T-cell (primary cell): ENCODE measurements at regions not wholly inside any gene's neighbourhood (a gene's known extent, or its start where the extent isn't known, plus 50 kb on each side); places are given as distances from the start of the nearest gene placed in this dataset.
"Not testable (repeated sequence)": the region's sequence is repeated elsewhere in the genome, so short reads cannot be mapped to it uniquely, and the experiment has no call there.

Experiments
- ATAC-seq, 4 experiments: fragments of 200-7000 bp in 3 of 4; fragments of 150-1000 bp in 1 of 4; cut with Tn5 transposase; replicated peaks in 1 of 4; 1 replicate in 3 of 4; 2 replicates in 1 of 4; pipeline ENCODE4 v1.10.0; 2021; ENCODE audit warnings: moderate library complexity in 3 of 4, mild to moderate bottlenecking in 2 of 4, moderate number of reproducible peaks in 1 of 4
- CTCF ChIA-PET, 2 donors: fragments of 300-600 bp; sonication (Branson Sonifier 250); formaldehyde crosslinking; loops; one replicate each; lab custom pipeline; 2022; ENCODE audit warnings: antibody characterized with exemption in 2 of 2; lab: Charles Lee
- POLR2A ChIA-PET, 2 donors: fragments of 300-600 bp; sonication (Branson Sonifier 250); formaldehyde crosslinking; loops; one replicate each; lab custom pipeline; 2022; ENCODE audit warnings: antibody characterized with exemption in 2 of 2; lab: Charles Lee
- DNase-seq, 35 experiments: peaks; one replicate each; pipeline versions ENCODE4 v3.0.0 to v3.0.0-alpha.2; 2013 to 2023
- H3K27ac ChIP-seq: one replicate; pipeline ENCODE4 v1.5.1; 2013; ENCODE audit warnings: low read length
- H3K27me3 ChIP-seq, 2 experiments: replicated peaks in 1 of 2; 1 replicate in 1 of 2; 2 replicates in 1 of 2; pipeline versions ENCODE4 v1.6.1 to v1.7.0; 2013; ENCODE audit warnings: low read length in 1 of 2, mixed read lengths in 1 of 2; ENCODE audit not compliant: control insufficient read depth in 2 of 2, insufficient read depth in 2 of 2; ENCODE audit errors: extremely low read depth in 1 of 2
- H3K36me3 ChIP-seq, 2 donors: 1 replicate in 1 of 2; 2 replicates in 1 of 2; pipeline versions ENCODE4 v1.6.1 to v1.7.0; 2013; ENCODE audit warnings: low read length in 1 of 2; ENCODE audit not compliant: control insufficient read depth in 2 of 2, insufficient read depth in 1 of 2; ENCODE audit errors: extremely low read depth in 1 of 2
- H3K4me1 ChIP-seq, 2 experiments: 1 replicate in 1 of 2; 2 replicates in 1 of 2; pipeline versions ENCODE4 v1.6.1 to v1.7.0; 2013; ENCODE audit warnings: low read length in 2 of 2, mixed read lengths in 1 of 2; ENCODE audit not compliant: insufficient read depth in 2 of 2, control insufficient read depth in 1 of 2; ENCODE audit errors: extremely low read depth in 1 of 2
- H3K4me3 ChIP-seq, 2 donors: 1 replicate in 1 of 2; 2 replicates in 1 of 2; pipeline versions ENCODE4 v1.5.1 to v1.7.0; 2013; ENCODE audit warnings: mild to moderate bottlenecking in 2 of 2, low read length in 1 of 2, moderate library complexity in 1 of 2; ENCODE audit not compliant: control insufficient read depth in 1 of 2; ENCODE audit errors: extremely low read depth in 1 of 2
- H3K9me3 ChIP-seq: 2 replicates; pipeline ENCODE4 v1.7.0; 2013
- H3K27ac Mint-ChIP-seq, 2 donors: one replicate each; pipeline ENCODE4 v1.8.0; 2020 to 2021; ENCODE audit warnings: mild to moderate bottlenecking in 2 of 2, mixed read lengths in 2 of 2
- H3K27me3 Mint-ChIP-seq, 2 donors: one replicate each; pipeline ENCODE4 v1.8.0; 2021 to 2022; ENCODE audit warnings: mixed read lengths in 2 of 2
- H3K36me3 Mint-ChIP-seq: one replicate; pipeline ENCODE4 v1.8.0; 2021; ENCODE audit warnings: mixed read lengths
- H3K4me1 Mint-ChIP-seq, 3 donors: one replicate each; pipeline ENCODE4 v1.8.0; 2020 to 2022; ENCODE audit warnings: mixed read lengths in 3 of 3, mild to moderate bottlenecking in 1 of 3
- H3K4me3 Mint-ChIP-seq, 3 donors: one replicate each; pipeline ENCODE4 v1.8.0; 2020 to 2022; ENCODE audit warnings: mild to moderate bottlenecking in 3 of 3, mixed read lengths in 3 of 3, moderate library complexity in 3 of 3
- H3K9me3 Mint-ChIP-seq, 3 donors: one replicate each; pipeline ENCODE4 v1.8.0; 2020 to 2022; ENCODE audit warnings: mixed read lengths in 3 of 3
- WGBS: methylation state at CpG from one replicate; pipeline ENCODE4 v1.1.5; 2013; ENCODE audit warnings: missing lambda C conversion rate; ENCODE audit not compliant: insufficient coverage; 5-methylcytosine and 5-hydroxymethylcytosine counted together

DNA sequence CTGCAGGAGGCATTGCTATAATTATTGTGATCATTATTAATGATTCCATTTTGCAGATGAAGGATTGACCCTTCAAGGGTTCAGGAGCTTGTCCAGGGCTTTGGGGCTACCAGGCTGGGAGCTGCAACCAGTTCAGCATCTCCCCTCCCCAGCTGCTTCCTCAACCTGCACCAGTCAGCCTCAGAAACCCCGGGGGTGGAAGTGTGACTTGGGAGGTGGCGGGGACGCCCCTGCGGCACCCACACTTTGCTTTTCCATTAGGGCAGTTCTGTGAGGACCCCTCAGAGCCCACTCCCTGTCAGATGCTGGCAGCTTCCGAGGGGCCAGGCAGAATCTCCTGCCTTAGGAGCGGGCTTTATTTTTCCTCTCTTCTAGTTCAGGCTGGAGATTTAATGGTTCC lies 85.6 kb downstream of the OLFM1 start:
- no peaks in the 10 kb centered on the region for H3K9me3 Mint-ChIP-seq
- no peak overlapping the region for H3K4me3 ChIP-seq
- no peak overlapping the region for H3K27ac Mint-ChIP-seq
- H3K27me3 Mint-ChIP-seq: peaks cover 3 to 4% of the 10 kb centered on the region in 2 donors
- no peak overlapping the region for H3K4me3 Mint-ChIP-seq
- no peak for ATAC-seq
- DNase-seq: no peak
- no peak overlapping the region for H3K27ac ChIP-seq
- ChIA-PET CTCF (no interaction called here), POLR2A (no interaction called here)
- H3K4me1 Mint-ChIP-seq: no peaks in the 10 kb centered on the region
- no peaks in the 10 kb centered on the region for H3K36me3 Mint-ChIP-seq
- H3K4me1 ChIP-seq: no peaks in the 10 kb centered on the region
- H3K27me3 ChIP-seq: peaks cover 0 to 17% of the 10 kb centered on the region in 2 experiments
- no peaks in the 10 kb centered on the region for H3K36me3 ChIP-seq
- 83% methylated on average over 4 of the region's 6 CpGs for WGBS
- no peaks in the 10 kb centered on the region for H3K9me3 ChIP-seq

DNA sequence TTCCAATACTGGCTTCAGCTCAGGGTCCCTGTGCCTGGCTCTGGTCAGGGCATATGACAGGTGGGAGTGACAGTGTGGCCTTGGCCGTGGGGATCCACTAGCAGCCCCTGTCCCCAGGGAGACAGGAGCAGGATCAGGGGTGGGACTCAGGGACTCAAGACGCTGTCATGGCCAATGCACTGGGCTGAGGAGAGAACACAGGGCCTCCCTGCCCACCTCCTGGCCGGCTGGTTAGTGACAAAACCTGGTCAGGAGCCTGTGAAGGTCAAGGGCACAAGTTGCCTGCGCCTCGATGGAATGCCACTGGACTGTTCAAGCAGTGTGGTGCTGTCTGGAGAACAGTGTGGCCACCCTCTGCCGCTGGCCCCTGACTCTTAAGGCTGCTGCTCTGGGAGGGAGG lies 86.8 kb downstream of the OLFM1 start:
- Histone ChIP-seq H3K27ac (no peak overlapping the region), H3K36me3 (no peaks in the 10 kb centered on the region), H3K27me3 (peaks cover 0 to 17% of the 10 kb centered on the region in 2 experiments), H3K4me3 (no peak overlapping the region), H3K9me3 (no peaks in the 10 kb centered on the region), H3K4me1 (no peaks in the 10 kb centered on the region)
- Mint-ChIP-seq H3K36me3 (no peaks in the 10 kb centered on the region), H3K4me1 (no peaks in the 10 kb centered on the region), H3K27ac (no peak overlapping the region), H3K4me3 (no peak overlapping the region), H3K9me3 (no peaks in the 10 kb centered on the region), H3K27me3 (peaks cover 3 to 4% of the 10 kb centered on the region in 2 donors)
- ATAC-seq (no peak), DNase-seq (no peak)
- CTCF ChIA-PET: no interaction called here
- POLR2A ChIA-PET: no interaction called here
- 66% methylated on average over 5 of the region's 6 CpGs for WGBS

DNA sequence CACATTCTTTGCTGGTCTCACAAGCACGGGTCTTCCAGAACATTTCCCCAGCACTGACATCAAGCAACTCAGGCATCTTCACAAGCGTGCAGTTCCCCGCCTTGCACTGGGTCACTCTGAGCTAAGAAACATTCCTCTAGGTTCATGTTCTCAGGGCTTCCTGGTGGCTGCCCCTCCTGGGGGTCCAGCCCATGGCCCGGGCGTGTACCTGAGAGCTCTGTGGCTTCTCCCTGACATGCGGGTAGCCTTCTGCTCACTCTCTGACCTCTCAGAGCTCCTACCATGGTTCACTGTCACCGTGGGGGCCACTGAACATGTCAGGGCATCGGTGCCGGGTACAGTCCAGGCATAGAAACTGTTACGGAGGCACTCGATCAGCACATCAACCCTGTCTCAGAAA lies 87.5 kb downstream of the OLFM1 start:
- Histone ChIP-seq H3K4me3 (no peak overlapping the region), H3K9me3 (no peaks in the 10 kb centered on the region), H3K27ac (no peak overlapping the region), H3K27me3 (peaks cover 0 to 17% of the 10 kb centered on the region in 2 experiments), H3K36me3 (no peaks in the 10 kb centered on the region), H3K4me1 (no peaks in the 10 kb centered on the region)
- Mint-ChIP-seq H3K27ac (no peak overlapping the region), H3K36me3 (no peaks in the 10 kb centered on the region), H3K4me3 (no peak overlapping the region), H3K9me3 (no peaks in the 10 kb centered on the region), H3K27me3 (peaks cover 3 to 4% of the 10 kb centered on the region in 2 donors), H3K4me1 (no peaks in the 10 kb centered on the region)
- ChIA-PET CTCF (no interaction called here), POLR2A (no interaction called here)
- no peak for DNase-seq
- ATAC-seq: no peak
- WGBS: 77% methylated on average over 11 of the region's 11 CpGs

- H3K27me3 Mint-ChIP-seq: peaks cover 3 to 4% of the 10 kb centered on the region in 2 donors
These were observed 88.8 kb downstream of the OLFM1 start for GRCh38 chr9:135176284-135176683.

DNA sequence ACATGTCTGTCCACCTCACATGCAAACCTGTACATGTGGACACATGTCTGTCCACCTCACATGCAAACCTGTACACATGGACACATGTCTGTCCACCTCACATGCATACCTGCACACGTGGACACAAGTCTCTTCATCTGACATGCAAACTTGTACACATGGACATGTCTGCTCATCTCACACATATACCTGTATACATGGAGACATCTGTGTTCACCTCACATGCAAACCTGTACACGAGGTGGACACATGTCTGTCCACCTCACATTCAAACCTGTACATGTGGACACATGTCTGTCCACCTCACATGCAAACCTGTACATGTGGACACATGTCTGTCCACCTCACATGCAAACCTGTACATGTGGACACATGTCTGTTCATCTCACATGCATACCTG lies 90.1 kb downstream of the OLFM1 start:
- H3K9me3 Mint-ChIP-seq, H3K9me3 ChIP-seq, H3K4me1 ChIP-seq, POLR2A ChIA-PET, H3K36me3 Mint-ChIP-seq, H3K27me3 Mint-ChIP-seq, H3K27ac Mint-ChIP-seq, H3K4me1 Mint-ChIP-seq, ATAC-seq, H3K4me3 ChIP-seq, H3K27ac ChIP-seq, H3K36me3 ChIP-seq, CTCF ChIA-PET, DNase-seq, H3K4me3 Mint-ChIP-seq: not testable (repeated sequence)
- 30% methylated on average over 2 of the region's 2 CpGs for WGBS
- H3K27me3 ChIP-seq: peaks cover 0 to 17% of the 10 kb centered on the region in 2 experiments

More at GRCh38 chr9:135176284-135176683, 88.8 kb downstream of the OLFM1 start:
- WGBS: 75% methylated on average over 20 of the region's 20 CpGs
- H3K4me3 Mint-ChIP-seq: no peak overlapping the region
- Histone ChIP-seq H3K27ac (no peak overlapping the region), H3K4me3 (no peak overlapping the region), H3K36me3 (no peaks in the 10 kb centered on the region), H3K9me3 (no peaks in the 10 kb centered on the region), H3K27me3 (peaks cover 0 to 17% of the 10 kb centered on the region in 2 experiments), H3K4me1 (no peaks in the 10 kb centered on the region)
- H3K9me3 Mint-ChIP-seq: no peaks in the 10 kb centered on the region
- no peak overlapping the region for H3K27ac Mint-ChIP-seq
- no peaks in the 10 kb centered on the region for H3K36me3 Mint-ChIP-seq
- ATAC-seq (no peak), DNase-seq (no peak)
- no peaks in the 10 kb centered on the region for H3K4me1 Mint-ChIP-seq
- CTCF ChIA-PET: no interaction called here
- POLR2A ChIA-PET: no interaction called here

DNA sequence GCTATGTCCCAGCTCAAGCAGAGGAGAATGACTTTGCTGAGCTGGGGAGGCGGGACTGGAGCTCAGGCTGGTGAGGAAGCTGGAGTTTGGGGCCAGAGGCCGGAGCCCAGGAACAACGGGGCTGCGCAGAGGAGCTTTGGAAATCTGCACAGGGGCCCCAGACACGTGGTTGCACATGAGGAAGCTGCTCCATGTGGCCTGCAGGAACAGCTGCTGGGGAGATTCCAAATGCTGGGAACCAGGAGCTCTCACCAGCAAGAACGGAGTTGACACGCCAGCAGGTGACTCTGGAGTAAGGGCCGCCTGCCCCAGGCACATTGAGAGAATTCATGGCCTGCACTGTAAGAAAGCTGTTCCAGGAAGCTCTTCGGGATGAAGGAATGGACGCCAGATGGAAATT lies 91.0 kb downstream of the OLFM1 start:
- no peak overlapping the region for H3K4me3 Mint-ChIP-seq
- Histone ChIP-seq H3K27ac (no peak overlapping the region), H3K9me3 (no peaks in the 10 kb centered on the region), H3K27me3 (peaks cover 0 to 17% of the 10 kb centered on the region in 2 experiments), H3K36me3 (no peaks in the 10 kb centered on the region), H3K4me1 (no peaks in the 10 kb centered on the region), H3K4me3 (no peak overlapping the region)
- DNase-seq: no peak
- no peak for ATAC-seq
- ChIA-PET POLR2A (no interaction called here), CTCF (no interaction called here)
- no peak overlapping the region for H3K27ac Mint-ChIP-seq
- H3K27me3 Mint-ChIP-seq: peaks cover 3 to 4% of the 10 kb centered on the region in 2 donors
- H3K36me3 Mint-ChIP-seq: no peaks in the 10 kb centered on the region
- WGBS: 70% methylated on average over 10 of the region's 10 CpGs
- no peaks in the 10 kb centered on the region for H3K4me1 Mint-ChIP-seq
- no peaks in the 10 kb centered on the region for H3K9me3 Mint-ChIP-seq

DNA sequence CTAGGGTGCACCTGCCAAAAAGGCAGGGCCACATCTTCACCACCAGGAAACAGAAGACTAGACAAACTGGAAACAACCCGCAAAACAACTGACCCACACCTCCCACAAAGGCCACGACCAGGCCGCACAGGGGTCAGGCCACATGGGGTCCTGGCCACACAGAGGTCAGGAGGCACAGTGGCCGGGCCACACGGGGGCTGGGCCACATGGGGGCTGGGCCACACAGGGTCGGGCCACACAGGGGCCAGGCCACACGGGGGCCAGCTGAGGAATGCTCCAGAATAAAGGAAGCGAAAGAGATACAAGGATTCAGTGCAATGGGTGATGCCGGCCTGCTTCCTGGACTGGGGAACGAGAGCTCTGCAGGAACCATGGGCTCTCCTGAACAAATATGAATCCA lies 91.6 kb downstream of the OLFM1 start:
- H3K27me3 Mint-ChIP-seq: peaks cover 3 to 4% of the 10 kb centered on the region in 2 donors
- POLR2A ChIA-PET: no interaction called here
- CTCF ChIA-PET: no interaction called here

More for the DNA sequence above, 91.6 kb downstream of the OLFM1 start:
- H3K9me3 Mint-ChIP-seq: no peaks in the 10 kb centered on the region
- H3K36me3 ChIP-seq: no peaks in the 10 kb centered on the region
- 69% methylated on average over 10 of the region's 10 CpGs for WGBS
- DNase-seq: no peak
- H3K27ac Mint-ChIP-seq: no peak overlapping the region
- no peak overlapping the region for H3K4me3 ChIP-seq
- H3K4me3 Mint-ChIP-seq: no peak overlapping the region
- no peaks in the 10 kb centered on the region for H3K36me3 Mint-ChIP-seq
- no peak overlapping the region for H3K27ac ChIP-seq
- no peaks in the 10 kb centered on the region for H3K9me3 ChIP-seq
- no peaks in the 10 kb centered on the region for H3K4me1 ChIP-seq
- no peaks in the 10 kb centered on the region for H3K4me1 Mint-ChIP-seq
- ATAC-seq: no peak
- H3K27me3 ChIP-seq: peaks cover 0 to 17% of the 10 kb centered on the region in 2 experiments
